PC-9 (cell line): ENCODE measurements at regions not wholly inside any gene's neighbourhood (a gene's known extent, or its start where the extent isn't known, plus 50 kb on each side); places are given as distances from the start of the nearest gene placed in this dataset.

Experiments used
- EZH2 ChIP-seq: fragments of 200-600 bp; sonication (generic); IDR thresholded peaks from 2 replicates; pipeline ENCODE4 v1.8.0; 2017; ENCODE audit warnings: antibody characterized with exemption, low read depth
- TF ChIP-seq, protein P1 (sequence below): fragments of 200-600 bp; sonication (generic); conservative IDR thresholded peaks from 2 replicates; pipeline ENCODE4 v1.6.1; 2017; ENCODE audit warnings: mixed run types, antibody characterized with exemption, mild to moderate bottlenecking, moderate library complexity

DNA sequence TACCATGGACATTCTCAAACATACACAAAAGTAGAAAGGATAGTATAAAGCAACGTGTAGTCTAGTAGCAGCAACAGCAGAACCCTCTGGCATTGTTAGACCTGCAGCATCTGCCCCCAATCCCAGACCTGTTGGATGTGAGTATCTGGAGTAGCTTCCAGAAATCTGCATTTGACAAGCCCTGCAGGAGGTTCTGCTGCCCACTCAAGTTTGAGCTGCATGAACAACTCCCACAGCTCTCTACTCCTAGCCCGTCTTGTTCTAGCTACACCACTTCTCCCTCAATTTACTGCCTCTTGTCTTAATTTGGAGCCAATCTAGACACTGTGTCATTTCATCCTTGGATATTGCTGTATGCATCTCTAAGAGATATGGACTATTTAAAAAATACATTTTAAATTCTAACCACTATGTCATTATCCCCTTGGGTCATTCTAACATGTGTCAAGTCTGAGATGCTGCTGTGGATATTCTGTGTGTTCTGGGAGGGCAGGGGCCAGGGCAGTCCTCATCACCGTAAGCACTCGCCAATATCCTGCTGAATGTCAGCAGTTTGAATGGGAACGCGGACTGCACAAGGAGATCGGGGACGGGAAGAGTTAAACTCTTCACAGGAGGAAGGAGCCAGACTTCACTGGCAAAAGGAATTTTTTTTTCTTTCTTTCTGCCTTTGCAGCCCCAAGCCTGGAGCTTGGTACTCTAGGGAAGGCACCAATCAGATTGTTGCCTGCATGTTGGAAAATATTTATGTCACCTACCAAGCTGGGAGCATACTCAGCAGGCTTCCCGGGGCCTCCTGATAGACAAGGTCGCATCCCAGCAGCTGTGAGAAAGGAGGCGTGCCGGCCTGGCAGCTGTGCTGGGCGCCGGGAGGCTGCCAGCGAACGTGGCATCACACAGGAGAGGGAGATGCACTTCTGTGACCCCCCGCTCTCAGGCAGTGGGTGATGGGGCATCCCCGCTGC is 429.0 kb downstream of the MIAT start:
- TF ChIP-seq, protein P1, sequence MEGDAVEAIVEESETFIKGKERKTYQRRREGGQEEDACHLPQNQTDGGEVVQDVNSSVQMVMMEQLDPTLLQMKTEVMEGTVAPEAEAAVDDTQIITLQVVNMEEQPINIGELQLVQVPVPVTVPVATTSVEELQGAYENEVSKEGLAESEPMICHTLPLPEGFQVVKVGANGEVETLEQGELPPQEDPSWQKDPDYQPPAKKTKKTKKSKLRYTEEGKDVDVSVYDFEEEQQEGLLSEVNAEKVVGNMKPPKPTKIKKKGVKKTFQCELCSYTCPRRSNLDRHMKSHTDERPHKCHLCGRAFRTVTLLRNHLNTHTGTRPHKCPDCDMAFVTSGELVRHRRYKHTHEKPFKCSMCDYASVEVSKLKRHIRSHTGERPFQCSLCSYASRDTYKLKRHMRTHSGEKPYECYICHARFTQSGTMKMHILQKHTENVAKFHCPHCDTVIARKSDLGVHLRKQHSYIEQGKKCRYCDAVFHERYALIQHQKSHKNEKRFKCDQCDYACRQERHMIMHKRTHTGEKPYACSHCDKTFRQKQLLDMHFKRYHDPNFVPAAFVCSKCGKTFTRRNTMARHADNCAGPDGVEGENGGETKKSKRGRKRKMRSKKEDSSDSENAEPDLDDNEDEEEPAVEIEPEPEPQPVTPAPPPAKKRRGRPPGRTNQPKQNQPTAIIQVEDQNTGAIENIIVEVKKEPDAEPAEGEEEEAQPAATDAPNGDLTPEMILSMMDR: no peak
- TF ChIP-seq EZH2: no peak
